SK-N-SH (cell line): ENCODE measurements at regions not wholly inside any gene's neighbourhood (a gene's known extent, or its start where the extent isn't known, plus 50 kb on each side); places are given as distances from the start of the nearest gene placed in this dataset.

Source experiments
- CTCF ChIA-PET: fragments of 300-600, 350-600 bp; formaldehyde crosslinking; extraction: SDS; loops from one replicate; lab custom pipeline; 2021; lab: Yijun Ruan, JAX
- POLR2A ChIA-PET: fragments of 350-600 bp; sonication (Branson Sonifier 250); formaldehyde crosslinking; extraction: SDS; loops from one replicate; lab custom pipeline; 2020; ENCODE audit warnings: antibody characterized with exemption, inconsistent platforms; lab: Yijun Ruan, JAX
- DNase-seq: peaks from one replicate; pipeline ENCODE4 v3.0.0; 2012
- H2AFZ ChIP-seq: fragments of 200-600 bp; sonication (generic); 2 replicates; pipeline ENCODE4 v1.8.1; 2016; ENCODE audit warnings: antibody characterized with exemption, mild to moderate bottlenecking, low read depth
- H3F3A ChIP-seq: fragments of 200-600 bp; sonication (generic); replicated peaks from 2 replicates; pipeline ENCODE3; 2016; ENCODE audit warnings: antibody characterized with exemption, mild to moderate bottlenecking; ENCODE audit not compliant: insufficient read depth
- H3K27ac ChIP-seq, 2 experiments: fragments of 200-500 bp in 1 of 2; fragments of 200-600 bp in 1 of 2; sonication (Bioruptor generic) in 1 of 2; sonication (generic), shearing (Covaris generic) in 1 of 2; 2 replicates each; pipeline versions ENCODE4 v1.5.1 to v1.6.1; 2014 to 2016; ENCODE audit warnings: low read depth in 2 of 2, inconsistent platforms in 1 of 2, low read length in 1 of 2, mild to moderate bottlenecking in 1 of 2, mixed read lengths in 1 of 2
- H3K27me3 ChIP-seq: fragments of 200-600 bp; sonication (generic), shearing (Covaris generic); 2 replicates; pipeline ENCODE4 v1.6.1; 2016; ENCODE audit warnings: mixed run types; ENCODE audit not compliant: insufficient read depth
- H3K36me3 ChIP-seq, 2 experiments: fragments of 200-500 bp in 1 of 2; fragments of 200-600 bp in 1 of 2; sonication (Bioruptor generic) in 1 of 2; sonication (generic) in 1 of 2; replicated peaks in 1 of 2; 2 replicates each; pipeline versions ENCODE3 to v1.5.1; 2014 to 2016; ENCODE audit warnings: low read length in 1 of 2, mild to moderate bottlenecking in 1 of 2; ENCODE audit not compliant: insufficient read depth in 2 of 2, control insufficient read depth in 1 of 2
- H3K4me1 ChIP-seq, 2 experiments: fragments of 200-500 bp in 1 of 2; fragments of 200-600 bp in 1 of 2; sonication (Bioruptor generic) in 1 of 2; sonication (generic), shearing (Covaris generic) in 1 of 2; 2 replicates each; pipeline versions ENCODE4 v1.5.1 to v1.6.1; 2014 to 2016; ENCODE audit warnings: low read depth in 1 of 2, low read length in 1 of 2, mixed run types in 1 of 2; ENCODE audit not compliant: insufficient read depth in 2 of 2, control insufficient read depth in 1 of 2
- H3K4me2 ChIP-seq: fragments of 200-600 bp; sonication (generic), shearing (Covaris generic); 2 replicates; pipeline ENCODE4 v1.6.1; 2017; ENCODE audit warnings: mixed run types
- H3K4me3 ChIP-seq, 2 experiments: fragments of 200-500 bp in 1 of 2; fragments of 200-600 bp in 1 of 2; sonication (Bioruptor generic) in 1 of 2; sonication (generic), shearing (Covaris generic) in 1 of 2; 2 replicates each; pipeline versions ENCODE4 v1.5.1 to v1.8.1; 2014 to 2016; ENCODE audit warnings: low read depth in 2 of 2, inconsistent platforms in 1 of 2, low read length in 1 of 2, mild to moderate bottlenecking in 1 of 2, mixed read lengths in 1 of 2, moderate library complexity in 1 of 2
- H3K79me2 ChIP-seq: fragments of 200-600 bp; sonication (generic); 2 replicates; pipeline ENCODE4 v1.8.1; 2017; ENCODE audit warnings: mild to moderate bottlenecking; ENCODE audit not compliant: insufficient read depth
- H3K9ac ChIP-seq: fragments of 200-600 bp; sonication (generic); 2 replicates; pipeline ENCODE4 v1.6.1; 2017; ENCODE audit warnings: mixed run types
- H3K9me2 ChIP-seq: fragments of 200-600 bp; sonication (generic); 2 replicates; pipeline ENCODE4 v1.6.1; 2017; ENCODE audit warnings: mixed run types
- H3K9me3 ChIP-seq: fragments of 200-600 bp; sonication (generic); 2 replicates; pipeline ENCODE4 v1.6.1; 2017; ENCODE audit warnings: mixed run types, mild to moderate bottlenecking, moderate library complexity
- H4K20me1 ChIP-seq: fragments of 200-600 bp; sonication (generic); 2 replicates; pipeline ENCODE4 v1.6.1; 2017; ENCODE audit warnings: mild to moderate bottlenecking, mixed run types; ENCODE audit not compliant: insufficient read depth
- ELF1 ChIP-seq: IDR thresholded peaks from 2 replicates; pipeline ENCODE4 v1.4.0; 2012
- EP300 ChIP-seq, 2 experiments: IDR thresholded peaks; 2 replicates each; pipeline versions ENCODE4 v1.4.0 to v1.6.1; 2012; ENCODE audit warnings: borderline replicate concordance in 1 of 2, low read depth in 1 of 2, low read length in 1 of 2
- EZH2phosphoT487 ChIP-seq: fragments of 200-600 bp; sonication (generic); IDR thresholded peaks from 2 replicates; pipeline ENCODE4 v1.6.1; 2017; ENCODE audit warnings: low read depth, mixed run types, mild to moderate bottlenecking, antibody characterized with exemption, moderate library complexity, borderline replicate concordance
- FOSL2 ChIP-seq: IDR thresholded peaks from 2 replicates; pipeline ENCODE4 v1.4.0; 2012; ENCODE audit warnings: low read depth, mild to moderate bottlenecking, moderate library complexity, borderline replicate concordance
- FOXJ3 ChIP-seq: sonication (generic); formaldehyde crosslinking; IDR thresholded peaks from 2 replicates; pipeline ENCODE4 v1.5.1; 2020; ENCODE audit warnings: mild to moderate bottlenecking, missing genetic modification reagents
- FOXM1 ChIP-seq: IDR thresholded peaks from 2 replicates; pipeline ENCODE4 v1.4.0; 2012; ENCODE audit warnings: low read depth, mild to moderate bottlenecking
- GABPA ChIP-seq: IDR thresholded peaks from 2 replicates; pipeline ENCODE4 v1.4.0; 2012; ENCODE audit warnings: low read depth, mild to moderate bottlenecking
- MEF2A ChIP-seq: IDR thresholded peaks from 2 replicates; pipeline ENCODE4 v1.4.0; 2012; ENCODE audit warnings: low read depth, borderline replicate concordance
- NFIC ChIP-seq: IDR thresholded peaks from 2 replicates; pipeline ENCODE4 v1.4.0; 2012; ENCODE audit warnings: borderline replicate concordance
- NRF1 ChIP-seq: IDR thresholded peaks from 2 replicates; pipeline ENCODE4 v1.6.1; 2012; ENCODE audit warnings: low read depth, mild to moderate bottlenecking, low read length
- SIN3A ChIP-seq: IDR thresholded peaks from 2 replicates; pipeline ENCODE4 v1.6.1; 2012; ENCODE audit warnings: low read depth, mild to moderate bottlenecking, low read length, moderate library complexity, borderline replicate concordance
- SMC3 ChIP-seq: IDR thresholded peaks from 2 replicates; pipeline ENCODE4 v1.6.1; 2012; ENCODE audit warnings: low read depth, low read length, improper control_type of control experiment
- TAF1 ChIP-seq: IDR thresholded peaks from 2 replicates; pipeline ENCODE4 v1.6.1; 2012; ENCODE audit warnings: low read depth, mild to moderate bottlenecking, low read length, moderate library complexity, borderline replicate concordance
- YY1 ChIP-seq: IDR thresholded peaks from 2 replicates; pipeline ENCODE4 v1.4.0; 2012; ENCODE audit warnings: low read depth, mild to moderate bottlenecking
- WGBS: methylation state at CpG from one replicate; pipeline ENCODE4 v1.1.6; 2017; ENCODE audit warnings: low lambda C conversion rate; 5-methylcytosine and 5-hydroxymethylcytosine counted together
- TF ChIP-seq, protein P1 (sequence below): IDR thresholded peaks from 2 replicates; pipeline ENCODE4 v1.4.0; 2012; ENCODE audit warnings: low read depth, borderline replicate concordance
- TF ChIP-seq, protein P2 (sequence below): fragments of 200-600 bp; sonication (generic); IDR thresholded peaks from 2 replicates; pipeline ENCODE4 v1.6.1; 2017; ENCODE audit warnings: antibody characterized with exemption, mild to moderate bottlenecking, moderate library complexity
- TF ChIP-seq, protein P3 (sequence below): IDR thresholded peaks from 2 replicates; pipeline ENCODE4 v1.4.0; 2012; ENCODE audit warnings: low read depth
- TF ChIP-seq, protein P4 (sequence below): fragments of 150-350 bp; IDR thresholded peaks from 2 replicates; pipeline ENCODE4 v1.6.1; 2016; ENCODE audit warnings: mild to moderate bottlenecking, low read depth, low read length

DNA sequence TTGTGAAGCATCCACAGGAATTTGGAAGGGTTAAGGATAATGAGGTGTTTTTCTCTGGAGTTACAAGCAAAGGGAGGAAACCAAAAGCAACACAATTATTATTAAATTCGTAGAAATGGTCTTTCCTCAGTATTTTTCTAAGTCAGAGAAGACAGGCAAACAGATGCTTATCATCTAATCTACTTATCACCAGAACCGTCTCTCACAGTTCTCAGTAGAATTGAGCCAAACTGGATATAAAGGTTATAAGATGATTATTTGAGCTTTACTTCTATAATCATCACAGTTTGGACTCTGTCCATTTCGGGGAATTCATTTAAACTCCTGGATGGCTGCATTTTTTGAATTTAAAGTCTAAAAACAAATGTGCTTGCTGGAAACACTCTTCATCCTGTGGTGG, 245.0 kb downstream of the KCNJ2 start (continued):
- TF ChIP-seq, protein P1, sequence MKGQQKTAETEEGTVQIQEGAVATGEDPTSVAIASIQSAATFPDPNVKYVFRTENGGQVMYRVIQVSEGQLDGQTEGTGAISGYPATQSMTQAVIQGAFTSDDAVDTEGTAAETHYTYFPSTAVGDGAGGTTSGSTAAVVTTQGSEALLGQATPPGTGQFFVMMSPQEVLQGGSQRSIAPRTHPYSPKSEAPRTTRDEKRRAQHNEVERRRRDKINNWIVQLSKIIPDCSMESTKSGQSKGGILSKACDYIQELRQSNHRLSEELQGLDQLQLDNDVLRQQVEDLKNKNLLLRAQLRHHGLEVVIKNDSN: no peak
- TF ChIP-seq, all 33 proteins: peak for 2

DNA sequence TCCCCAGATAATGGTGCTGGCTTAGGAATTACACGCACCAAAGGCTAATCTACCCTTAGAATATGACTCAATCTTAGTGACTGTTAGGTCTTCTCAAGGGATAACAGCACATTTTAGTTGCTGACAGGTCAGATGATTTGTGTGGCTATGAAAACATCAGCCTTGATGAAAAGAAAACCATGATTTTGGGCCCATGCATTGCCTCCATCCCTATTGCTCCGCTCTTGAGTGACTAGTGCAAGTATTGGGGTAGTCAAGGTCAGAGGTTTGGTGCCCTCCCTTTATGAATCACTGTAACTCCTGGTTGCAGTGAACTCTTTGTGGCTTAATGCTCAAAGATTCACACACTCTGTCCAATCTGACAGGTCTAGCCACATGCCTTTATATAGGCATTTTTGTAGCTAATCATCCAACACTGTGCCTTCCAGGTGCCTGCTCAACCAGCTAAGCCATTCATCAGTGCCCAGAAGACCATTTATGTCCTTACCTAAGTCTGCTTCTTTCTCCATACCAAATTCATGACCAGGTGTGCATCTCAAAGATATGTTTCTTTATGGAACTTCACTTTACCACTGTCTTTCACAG, 251.6 kb downstream of the KCNJ2 start:
- Histone ChIP-seq H2AFZ (no peak overlapping the region), H3F3A (no peaks in the 10 kb centered on the region), H3K9me2 (no peaks in the 10 kb centered on the region), H3K79me2 (no peaks in the 10 kb centered on the region), H3K9me3 (no peaks in the 10 kb centered on the region), H4K20me1 (no peaks in the 10 kb centered on the region), H3K4me3 (no peak overlapping the region), H3K9ac (no peak overlapping the region), H3K4me1 (peaks cover 0 to 20% of the 10 kb centered on the region in 2 experiments; a peak in 2 of 4 replicates), H3K27ac (no peak overlapping the region), H3K36me3 (no peaks in the 10 kb centered on the region), H3K27me3 (no peaks in the 10 kb centered on the region), H3K4me2 (no peak overlapping the region)
- ChIA-PET CTCF (no interaction called here), POLR2A (no interaction called here)
- no peak for DNase-seq
- WGBS: 72% methylated on average over 2 of the region's 2 CpGs
- no peak for TF ChIP-seq YY1
- TF ChIP-seq EZH2phosphoT487: no peak
- no peak for TF ChIP-seq EP300 (IDR thresholded peaks at IDR 0.05; ENCODE audit: borderline replicate concordance in 1 of 2, low read depth in 1 of 2, low read length in 1 of 2)
- no peak for TF ChIP-seq ELF1
- TF ChIP-seq NRF1: no peak
- TF ChIP-seq TAF1: no peak
- no peak for TF ChIP-seq NFIC
- TF ChIP-seq, protein P1: no peak
- TF ChIP-seq FOXM1: no peak
- no peak for TF ChIP-seq FOSL2
- no peak for TF ChIP-seq GABPA
- no peak for TF ChIP-seq SIN3A
- TF ChIP-seq, protein P2, sequence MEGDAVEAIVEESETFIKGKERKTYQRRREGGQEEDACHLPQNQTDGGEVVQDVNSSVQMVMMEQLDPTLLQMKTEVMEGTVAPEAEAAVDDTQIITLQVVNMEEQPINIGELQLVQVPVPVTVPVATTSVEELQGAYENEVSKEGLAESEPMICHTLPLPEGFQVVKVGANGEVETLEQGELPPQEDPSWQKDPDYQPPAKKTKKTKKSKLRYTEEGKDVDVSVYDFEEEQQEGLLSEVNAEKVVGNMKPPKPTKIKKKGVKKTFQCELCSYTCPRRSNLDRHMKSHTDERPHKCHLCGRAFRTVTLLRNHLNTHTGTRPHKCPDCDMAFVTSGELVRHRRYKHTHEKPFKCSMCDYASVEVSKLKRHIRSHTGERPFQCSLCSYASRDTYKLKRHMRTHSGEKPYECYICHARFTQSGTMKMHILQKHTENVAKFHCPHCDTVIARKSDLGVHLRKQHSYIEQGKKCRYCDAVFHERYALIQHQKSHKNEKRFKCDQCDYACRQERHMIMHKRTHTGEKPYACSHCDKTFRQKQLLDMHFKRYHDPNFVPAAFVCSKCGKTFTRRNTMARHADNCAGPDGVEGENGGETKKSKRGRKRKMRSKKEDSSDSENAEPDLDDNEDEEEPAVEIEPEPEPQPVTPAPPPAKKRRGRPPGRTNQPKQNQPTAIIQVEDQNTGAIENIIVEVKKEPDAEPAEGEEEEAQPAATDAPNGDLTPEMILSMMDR: no peak
- TF ChIP-seq, protein P3, sequence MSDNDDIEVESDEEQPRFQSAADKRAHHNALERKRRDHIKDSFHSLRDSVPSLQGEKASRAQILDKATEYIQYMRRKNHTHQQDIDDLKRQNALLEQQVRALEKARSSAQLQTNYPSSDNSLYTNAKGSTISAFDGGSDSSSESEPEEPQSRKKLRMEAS: no peak
- TF ChIP-seq MEF2A: no peak
- no peak for TF ChIP-seq SMC3
- TF ChIP-seq, protein P4, sequence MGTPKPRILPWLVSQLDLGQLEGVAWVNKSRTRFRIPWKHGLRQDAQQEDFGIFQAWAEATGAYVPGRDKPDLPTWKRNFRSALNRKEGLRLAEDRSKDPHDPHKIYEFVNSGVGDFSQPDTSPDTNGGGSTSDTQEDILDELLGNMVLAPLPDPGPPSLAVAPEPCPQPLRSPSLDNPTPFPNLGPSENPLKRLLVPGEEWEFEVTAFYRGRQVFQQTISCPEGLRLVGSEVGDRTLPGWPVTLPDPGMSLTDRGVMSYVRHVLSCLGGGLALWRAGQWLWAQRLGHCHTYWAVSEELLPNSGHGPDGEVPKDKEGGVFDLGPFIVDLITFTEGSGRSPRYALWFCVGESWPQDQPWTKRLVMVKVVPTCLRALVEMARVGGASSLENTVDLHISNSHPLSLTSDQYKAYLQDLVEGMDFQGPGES: no peak
- TF ChIP-seq FOXJ3 (CRISPR knock-in tag): no peak
